B cell (primary cell): ENCODE measurements at regions not wholly inside any gene's neighbourhood (a gene's known extent, or its start where the extent isn't known, plus 50 kb on each side); places are given as distances from the start of the nearest gene placed in this dataset.

Source experiments
- ATAC-seq: fragments of 200-7000 bp; cut with Tn5 transposase; one replicate; pipeline ENCODE4 v1.10.0; 2021; ENCODE audit warnings: low read depth, mild to moderate bottlenecking, moderate number of reproducible peaks, moderate library complexity
- CTCF ChIA-PET: fragments of 350-600 bp; sonication (Branson Sonifier 250); formaldehyde crosslinking; loops from one replicate; lab custom pipeline; 2021; ENCODE audit warnings: antibody characterized with exemption, inconsistent platforms; lab: Charles Lee
- POLR2A ChIA-PET: fragments of 350-600 bp; sonication (Branson Sonifier 250); formaldehyde crosslinking; loops from one replicate; lab custom pipeline; 2021; ENCODE audit warnings: antibody characterized with exemption; lab: Charles Lee
- DNase-seq: peaks from one replicate; pipeline ENCODE4 v3.0.0; 2013
- H2AFZ ChIP-seq: 2 replicates; pipeline ENCODE4 v1.6.1; 2012; ENCODE audit warnings: mild to moderate bottlenecking, low read depth, low read length; ENCODE audit not compliant: insufficient read depth, poor library complexity, severe bottlenecking
- H3K27ac ChIP-seq, 2 donors: 1 replicate in 1 of 2; 2 replicates in 1 of 2; pipeline ENCODE4 v1.5.1; 2012 to 2013; ENCODE audit warnings: low read length in 2 of 2, mild to moderate bottlenecking in 2 of 2, moderate library complexity in 1 of 2
- H3K27me3 ChIP-seq, 4 experiments: fragments of 200-600 bp in 1 of 4; sonication (generic) in 1 of 4; replicated peaks in 1 of 4; 1 replicate in 2 of 4; 2 replicates in 2 of 4; pipeline versions ENCODE4 v1.6.1 to v1.7.0; 2013 to 2016; ENCODE audit warnings: low read length in 3 of 4, mild to moderate bottlenecking in 2 of 4, mixed read lengths in 1 of 4, moderate library complexity in 1 of 4; ENCODE audit not compliant: insufficient read depth in 4 of 4, control insufficient read depth in 3 of 4; ENCODE audit errors: control extremely low read depth in 1 of 4
- H3K36me3 ChIP-seq, 2 experiments: replicated peaks in 1 of 2; 1 replicate in 1 of 2; 2 replicates in 1 of 2; pipeline versions ENCODE4 v1.6.1 to v1.7.1; 2013; ENCODE audit warnings: low read length in 1 of 2; ENCODE audit not compliant: insufficient read depth in 2 of 2, control insufficient read depth in 1 of 2; ENCODE audit errors: control extremely low read depth in 1 of 2, extremely low read depth in 1 of 2
- H3K4me1 ChIP-seq, 2 donors: fragments of 200-600 bp in 1 of 2; sonication (generic) in 1 of 2; 1 replicate in 1 of 2; 2 replicates in 1 of 2; pipeline versions ENCODE4 v1.5.1 to v1.6.1; 2013 to 2017; ENCODE audit warnings: low read length in 2 of 2; ENCODE audit not compliant: control insufficient read depth in 2 of 2, insufficient read depth in 2 of 2
- H3K4me2 ChIP-seq: replicated peaks from 2 replicates; pipeline ENCODE3; 2012; ENCODE audit warnings: mild to moderate bottlenecking, low read depth, low read length; ENCODE audit not compliant: poor library complexity, severe bottlenecking
- H3K4me3 ChIP-seq, 5 experiments: fragments of 200-600 bp in 1 of 5; sonication (generic) in 1 of 5; 1 replicate in 3 of 5; 2 replicates in 2 of 5; pipeline versions ENCODE4 v1.5.1 to v1.7.0; 2011 to 2016; ENCODE audit warnings: low read length in 4 of 5, mild to moderate bottlenecking in 4 of 5, low read depth in 2 of 5, control low read depth in 1 of 5, moderate library complexity in 1 of 5; ENCODE audit not compliant: insufficient read depth in 1 of 5; ENCODE audit errors: control extremely low read depth in 1 of 5, extremely low read depth in 1 of 5
- H3K79me2 ChIP-seq: fragments of 200-600 bp; sonication (generic); one replicate; pipeline ENCODE4 v1.6.0; 2016; ENCODE audit warnings: low read length; ENCODE audit not compliant: control insufficient read depth, insufficient read depth
- H3K9ac ChIP-seq: fragments of 200-600 bp; sonication (generic); 2 replicates; pipeline ENCODE4 v1.6.1; 2017; ENCODE audit warnings: mild to moderate bottlenecking, low read length, moderate library complexity
- H3K9me3 ChIP-seq, 3 donors: one replicate each; pipeline versions ENCODE4 v1.6.1 to v1.7.1; 2013; ENCODE audit warnings: low read length in 2 of 3; ENCODE audit not compliant: control insufficient read depth in 2 of 3, insufficient read depth in 1 of 3; ENCODE audit errors: control extremely low read depth in 1 of 3
- H4K20me1 ChIP-seq: 2 replicates; pipeline ENCODE4 v1.6.0; 2012; ENCODE audit warnings: mild to moderate bottlenecking, low read length; ENCODE audit not compliant: insufficient read depth, control insufficient read depth, poor library complexity, severe bottlenecking
- H3K27ac Mint-ChIP-seq: one replicate; pipeline ENCODE4 v1.8.0; 2021; ENCODE audit warnings: mixed read lengths
- H3K27me3 Mint-ChIP-seq: one replicate; pipeline ENCODE4 v1.8.0; 2021; ENCODE audit warnings: mixed read lengths
- H3K4me1 Mint-ChIP-seq: one replicate; pipeline ENCODE4 v1.8.0; 2021; ENCODE audit warnings: mixed read lengths
- H3K4me3 Mint-ChIP-seq: one replicate; pipeline ENCODE4 v1.8.0; 2021; ENCODE audit warnings: mixed read lengths
- H3K9me3 Mint-ChIP-seq: one replicate; pipeline ENCODE4 v1.8.0; 2022; ENCODE audit warnings: mixed read lengths; ENCODE audit not compliant: insufficient read depth
- CTCF ChIP-seq: fragments of 200-600 bp; IDR thresholded peaks from one replicate; pipeline ENCODE4 v1.8.0; 2022; ENCODE audit warnings: antibody characterized with exemption, mild to moderate bottlenecking
- EZH2 ChIP-seq: IDR thresholded peaks from 2 replicates; pipeline ENCODE4 v1.6.1; 2012; ENCODE audit warnings: borderline replicate concordance, low read depth, mild to moderate bottlenecking, moderate library complexity, low read length; ENCODE audit not compliant: insufficient read depth, poor library complexity, severe bottlenecking
- WGBS: methylation state at CpG from one replicate; pipeline ENCODE4 v1.1.5; 2013; ENCODE audit warnings: missing lambda C conversion rate; ENCODE audit not compliant: insufficient coverage; 5-methylcytosine and 5-hydroxymethylcytosine counted together
- intact Hi-C: fragments of 100-400 bp; cut with micrococcal nuclease; formaldehyde crosslinking; loops from one replicate; pipeline ENCODE4 v1.10.0; 2022

GRCh38 chr18:1304392-1304992 lies 399.8 kb downstream of the ADCYAP1 start:
- Histone ChIP-seq H4K20me1 (no peaks in the 10 kb centered on the region), H3K9ac (no peak overlapping the region), H2AFZ (no peak overlapping the region), H3K36me3 (no peaks in the 10 kb centered on the region), H3K4me2 (no peak overlapping the region), H3K27ac (no peak overlapping the region), H3K79me2 (no peaks in the 10 kb centered on the region), H3K27me3 (no peaks in the 10 kb centered on the region), H3K4me1 (no peaks in the 10 kb centered on the region), H3K4me3 (no peak overlapping the region), H3K9me3 (peaks cover 0 to 6% (median 0%) of the 10 kb centered on the region in 3 donors)
- ATAC-seq (no peak), DNase-seq (no peak)
- H3K27ac Mint-ChIP-seq = no peak overlapping the region
- no peaks in the 10 kb centered on the region for H3K4me1 Mint-ChIP-seq
- intact Hi-C loops = no loop called here
- H3K9me3 Mint-ChIP-seq = peaks cover 8% of the 10 kb centered on the region
- CTCF ChIA-PET = no interaction called here
- H3K27me3 Mint-ChIP-seq = no peaks in the 10 kb centered on the region
- H3K4me3 Mint-ChIP-seq = no peak overlapping the region
- TF ChIP-seq EZH2 (no peak), CTCF (no peak)
- POLR2A ChIA-PET = no interaction called here
- WGBS = no CpG with 5 or more reads among the region's 4 CpGs

- intact Hi-C loops = no loop called here
- no peaks in the 10 kb centered on the region for H3K79me2 ChIP-seq
- H3K9me3 ChIP-seq = peaks cover 0 to 6% (median 0%) of the 10 kb centered on the region in 3 donors
- Mint-ChIP-seq H3K9me3 (peaks cover 5% of the 10 kb centered on the region), H3K27me3 (no peaks in the 10 kb centered on the region), H3K27ac (no peak overlapping the region), H3K4me1 (no peaks in the 10 kb centered on the region), H3K4me3 (no peak overlapping the region)
- no peaks in the 10 kb centered on the region for H3K36me3 ChIP-seq
- H3K4me2 ChIP-seq = no peak overlapping the region
- H4K20me1 ChIP-seq = no peaks in the 10 kb centered on the region
- DNase-seq (no peak), ATAC-seq (no peak)
- H3K27me3 ChIP-seq = no peaks in the 10 kb centered on the region
- no CpG with 5 or more reads among the region's 2 CpGs for WGBS
- no peaks in the 10 kb centered on the region for H3K4me1 ChIP-seq
- no peak overlapping the region for H3K27ac ChIP-seq
- H3K9ac ChIP-seq = no peak overlapping the region
- TF ChIP-seq CTCF = no peak
- TF ChIP-seq EZH2 = no peak
- ChIA-PET CTCF (no interaction called here), POLR2A (no interaction called here)
- no peak overlapping the region for H3K4me3 ChIP-seq
- H2AFZ ChIP-seq = no peak overlapping the region
Measured at GRCh38 chr18:1306641-1307040, 402.0 kb downstream of the ADCYAP1 start.
